ENCODE measurements at regions not wholly inside any gene's neighbourhood (a gene's known extent, or its start where the extent isn't known, plus 50 kb on each side); places are given as distances from the start of the nearest gene placed in this dataset.

- H3K36me3 ChIP-seq, result no peaks in the 10 kb centered on the region
- H3K27ac ChIP-seq, result no peak overlapping the region
- no peak overlapping the region for H3K4me3 ChIP-seq
- H3K27me3 ChIP-seq, result peaks cover 0 to 29% (median 0%) of the 10 kb centered on the region in 4 donors
- no peak for DNase-seq
- peaks cover 0 to 6% (median 4%) of the 10 kb centered on the region in 3 donors for H3K4me1 ChIP-seq
- TF ChIP-seq POLR2A (IDR thresholded peaks at IDR 0.05), result no peak
- TF ChIP-seq CTCF (IDR thresholded peaks at IDR 0.05), result no peak
- no peaks in the 10 kb centered on the region for H3K9me3 ChIP-seq
- intact Hi-C loops (cut with DNase I), result no loop called here
Measured at GRCh38 chr12:65597527-65597926, 226.8 kb upstream of the HMGA2 start.

DNA sequence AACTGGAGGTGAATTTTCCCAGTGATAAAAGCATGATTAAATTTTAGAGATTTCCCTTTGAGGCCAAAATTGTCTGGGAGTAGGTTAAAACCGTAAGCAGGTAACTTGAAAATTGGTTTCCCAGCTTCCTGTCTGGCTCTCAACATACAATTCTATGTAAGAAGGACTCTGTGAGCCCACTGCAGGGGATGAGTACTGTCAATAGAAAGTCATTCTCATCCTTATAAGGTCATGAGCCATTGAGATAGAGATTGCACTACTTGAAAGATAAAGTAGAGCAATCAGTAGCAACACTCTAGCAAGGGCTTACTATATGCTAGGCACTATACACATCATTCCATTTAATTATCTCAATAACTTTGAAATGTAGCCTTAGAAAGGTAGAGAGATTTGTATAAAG is 225.6 kb upstream of the HMGA2 start:
- no peak for TF ChIP-seq CTCF (IDR thresholded peaks at IDR 0.05)
- TF ChIP-seq POLR2A (IDR thresholded peaks at IDR 0.05), result no peak
- peaks cover 0 to 17% (median 14%) of the 10 kb centered on the region in 3 donors for H3K4me1 ChIP-seq
- intact Hi-C loops (cut with DNase I), result no loop called here
- no peak overlapping the region for H3K27ac ChIP-seq
- 75 to 78% methylated on average over 1 of the region's 1 CpG for WGBS, 2 donors
- no peak for DNase-seq
- H3K4me3 ChIP-seq, result no peak overlapping the region
- peaks cover 0 to 29% (median 0%) of the 10 kb centered on the region in 4 donors for H3K27me3 ChIP-seq
- H3K9me3 ChIP-seq, result no peaks in the 10 kb centered on the region
- no peaks in the 10 kb centered on the region for H3K36me3 ChIP-seq

DNA sequence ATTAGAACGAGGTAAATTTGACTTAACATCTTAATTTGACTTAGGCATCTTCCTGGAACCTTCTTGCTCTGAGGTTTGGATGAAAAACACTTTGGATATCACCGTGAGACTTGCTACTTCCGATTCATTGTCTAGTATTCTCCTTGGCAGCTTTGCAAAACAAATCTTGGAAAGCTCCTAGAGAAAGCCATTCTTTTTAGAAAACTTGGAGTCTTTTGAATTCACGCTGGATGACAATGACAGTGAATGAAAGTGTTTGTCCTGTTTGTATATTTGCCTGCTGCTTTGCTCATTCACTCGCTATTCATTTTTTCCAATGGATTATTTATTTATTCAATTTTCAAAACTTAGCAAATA is 222.1 kb upstream of the HMGA2 start:
- Histone ChIP-seq H3K27ac (no peak overlapping the region), H3K9me3 (no peaks in the 10 kb centered on the region), H3K27me3 (peaks cover 0 to 20% (median 0%) of the 10 kb centered on the region in 4 donors), H3K4me1 (peaks cover 0 to 25% (median 14%) of the 10 kb centered on the region in 3 donors), H3K4me3 (no peak overlapping the region), H3K36me3 (no peaks in the 10 kb centered on the region)
- no peak for DNase-seq
- intact Hi-C loops (cut with DNase I), result loop anchor here (10.0 kb wide), 1 partner anchor 73 kb away; no protein-coding TSS in a partner anchor
- WGBS, 2 donors, result 6 to 14% methylated on average over 5 of the region's 5 CpGs
- TF ChIP-seq POLR2A (IDR thresholded peaks at IDR 0.05), result no peak
- no peak for TF ChIP-seq CTCF (IDR thresholded peaks at IDR 0.05)

DNA sequence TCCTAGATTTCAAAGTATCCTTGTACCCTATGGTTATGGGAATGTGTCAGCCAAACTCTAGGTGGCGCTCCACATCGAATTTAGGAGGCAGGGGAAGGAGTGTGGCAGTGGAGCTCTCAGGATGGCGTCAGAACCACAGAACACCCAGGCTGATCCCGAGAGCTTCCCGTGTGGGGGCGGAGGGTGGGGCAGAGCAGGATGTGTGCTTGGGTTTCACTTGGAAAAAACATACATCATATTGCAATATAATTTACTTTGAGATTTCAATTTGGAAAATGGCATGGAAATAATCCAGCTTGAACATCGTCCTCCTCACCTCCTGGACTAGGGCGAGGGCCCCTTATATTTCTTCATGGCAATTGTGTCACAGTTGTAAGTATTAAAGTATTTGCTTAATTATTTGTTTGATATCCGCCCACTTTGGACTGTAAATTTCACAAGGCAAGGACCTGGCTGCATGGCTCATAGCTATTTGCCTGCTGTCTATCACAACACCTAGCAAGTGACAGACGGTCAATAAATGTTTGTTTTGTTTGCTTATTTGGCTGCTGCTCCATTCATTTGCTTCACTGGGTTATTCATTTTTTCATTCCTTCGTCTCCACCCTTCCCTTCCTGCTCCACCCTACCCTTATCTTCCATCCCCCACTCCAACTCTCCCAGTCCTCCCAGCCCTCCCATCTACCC is 221.5 kb upstream of the HMGA2 start:
- DNase-seq, result peak; percentile 4
- Histone ChIP-seq H3K36me3 (no peaks in the 10 kb centered on the region), H3K9me3 (no peaks in the 10 kb centered on the region), H3K27me3 (peaks cover 0 to 20% (median 0%) of the 10 kb centered on the region in 4 donors), H3K4me3 (peak overlapping the region in 1 of 4 donors; percentile 37), H3K4me1 (peaks cover 0 to 30% (median 14%) of the 10 kb centered on the region in 3 donors), H3K27ac (peak overlapping the region in 2 of 4 donors; percentile 1 to 33)
- TF ChIP-seq POLR2A (IDR thresholded peaks at IDR 0.05), result no peak
- TF ChIP-seq CTCF (IDR thresholded peaks at IDR 0.05), result peak; percentile 22 to 78 (median 66)
- intact Hi-C loops (cut with DNase I), result loop anchor here (10.0 kb wide), 1 partner anchor 72 kb away; no protein-coding TSS in a partner anchor
- 8 to 13% methylated on average over 10 to 11 of the region's 11 CpGs for WGBS, 2 donors

GRCh38 chr12:65603438-65604351 is 220.6 kb upstream of the HMGA2 start:
- H3K9me3 ChIP-seq, result no peaks in the 10 kb centered on the region
- WGBS, 2 donors, result 21 to 26% methylated on average over 8 of the region's 8 CpGs
- intact Hi-C loops (cut with DNase I), result loop anchor here (10.0 kb wide), 1 partner anchor 71 kb away; no protein-coding TSS in a partner anchor
- H3K4me3 ChIP-seq, result peak overlapping the region in 1 of 4 donors; percentile 37
- peaks cover 0 to 33% (median 14%) of the 10 kb centered on the region in 3 donors for H3K4me1 ChIP-seq
- H3K36me3 ChIP-seq, result no peaks in the 10 kb centered on the region
- no peak for DNase-seq
- H3K27me3 ChIP-seq, result peaks cover 0 to 16% (median 0%) of the 10 kb centered on the region in 4 donors
- TF ChIP-seq POLR2A (IDR thresholded peaks at IDR 0.05) (no peak), CTCF (IDR thresholded peaks at IDR 0.05) (no peak)
- peak overlapping the region in 2 of 4 donors; percentile 1 to 33 for H3K27ac ChIP-seq
